ENCODE measurements at regions not wholly inside any gene's neighbourhood (a gene's known extent, or its start where the extent isn't known, plus 50 kb on each side); places are given as distances from the start of the nearest gene placed in this dataset.
A peak's percentile ranks its signal among the peaks of the same experiment; 100 is the strongest.

DNA sequence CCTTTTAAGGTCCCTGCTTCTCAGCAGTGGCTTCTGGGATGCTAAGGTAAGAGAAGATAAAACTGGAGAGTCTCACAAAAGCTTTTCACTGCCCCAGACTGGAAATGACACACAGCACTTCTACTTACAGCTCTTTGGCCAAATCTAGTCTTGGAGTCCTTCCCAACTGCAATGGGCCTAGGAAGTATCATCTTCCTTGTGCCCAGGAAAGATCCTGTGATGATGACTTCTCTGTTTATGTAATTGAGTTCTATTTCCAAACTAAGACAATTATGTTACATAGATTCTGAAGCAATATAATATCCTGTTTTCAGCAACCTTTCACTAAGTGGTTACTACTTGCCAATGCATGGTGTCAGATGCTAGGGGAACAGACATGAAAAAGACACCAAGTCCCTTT, 234.1 kb downstream of the PTEN start:
- FAIRE-seq (no peak), DNase-seq (ENCODE audit: insufficient read length, low spot score) (no peak)
- no peak for TF ChIP-seq PAX5 (IDR thresholded peaks at IDR 0.05; ENCODE audit: insufficient read depth, low read length, severe bottlenecking)
- no peak for TF ChIP-seq POLR2A (IDR thresholded peaks at IDR 0.05; ENCODE audit: low read depth, low read length)
- TF ChIP-seq POU2F2 (IDR thresholded peaks at IDR 0.05; ENCODE audit: low read depth, low read length): no peak
- no peak for TF ChIP-seq TAF1 (IDR thresholded peaks at IDR 0.05; ENCODE audit: low read depth, low read length)
- no peak for TF ChIP-seq POLR2AphosphoS5 (IDR thresholded peaks at IDR 0.05; ENCODE audit: low read depth, low read length)
- TF ChIP-seq SPI1 (IDR thresholded peaks at IDR 0.05; ENCODE audit: low read depth, low read length): no peak

GRCh38 chr10:88100281-88100680, 236.9 kb downstream of the PTEN start:
- TF ChIP-seq POLR2AphosphoS5 (IDR thresholded peaks at IDR 0.05; ENCODE audit: low read depth, low read length) (no peak), TAF1 (IDR thresholded peaks at IDR 0.05; ENCODE audit: low read depth, low read length) (no peak), SPI1 (IDR thresholded peaks at IDR 0.05; ENCODE audit: low read depth, low read length) (no peak), PAX5 (IDR thresholded peaks at IDR 0.05; ENCODE audit: insufficient read depth, low read length, severe bottlenecking) (no peak), POU2F2 (IDR thresholded peaks at IDR 0.05; ENCODE audit: low read depth, low read length) (no peak), POLR2A (IDR thresholded peaks at IDR 0.05; ENCODE audit: low read depth, low read length) (no peak)
- DNase-seq (ENCODE audit: insufficient read length, low spot score) (no peak), FAIRE-seq (no peak)

DNA sequence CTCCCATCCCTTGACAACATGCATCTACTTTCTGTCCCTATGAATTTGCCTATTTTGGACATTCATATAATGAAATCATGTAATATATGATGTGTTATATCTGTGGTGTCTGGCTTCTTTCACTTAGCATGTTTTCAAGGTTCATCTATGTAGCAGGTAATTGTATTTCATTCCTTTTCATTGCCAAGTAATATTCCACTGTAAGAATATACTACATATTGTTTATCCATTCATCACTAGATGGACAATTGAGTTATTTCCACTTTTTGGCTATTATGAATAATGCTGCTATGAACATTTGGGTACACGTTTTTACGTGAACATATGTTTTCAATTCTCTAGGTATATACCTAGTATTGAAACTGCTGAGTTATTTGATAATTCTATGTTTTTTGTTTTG, 238.2 kb downstream of the PTEN start:
- DNase-seq (ENCODE audit: insufficient read length, low spot score) (no peak), FAIRE-seq (peak; percentile 5)
- TF ChIP-seq POLR2A (IDR thresholded peaks at IDR 0.05; ENCODE audit: low read depth, low read length) (no peak), POLR2AphosphoS5 (IDR thresholded peaks at IDR 0.05; ENCODE audit: low read depth, low read length) (no peak), PAX5 (IDR thresholded peaks at IDR 0.05; ENCODE audit: insufficient read depth, low read length, severe bottlenecking) (no peak), POU2F2 (IDR thresholded peaks at IDR 0.05; ENCODE audit: low read depth, low read length) (no peak), SPI1 (IDR thresholded peaks at IDR 0.05; ENCODE audit: low read depth, low read length) (no peak), TAF1 (IDR thresholded peaks at IDR 0.05; ENCODE audit: low read depth, low read length) (no peak)

- DNase-seq (ENCODE audit: insufficient read length, low spot score): no peak
- TF ChIP-seq TAF1 (IDR thresholded peaks at IDR 0.05; ENCODE audit: low read depth, low read length): no peak
- TF ChIP-seq POU2F2 (IDR thresholded peaks at IDR 0.05; ENCODE audit: low read depth, low read length): no peak
- TF ChIP-seq PAX5 (IDR thresholded peaks at IDR 0.05; ENCODE audit: insufficient read depth, low read length, severe bottlenecking): no peak
- TF ChIP-seq POLR2AphosphoS5 (IDR thresholded peaks at IDR 0.05; ENCODE audit: low read depth, low read length): no peak
- no peak for TF ChIP-seq POLR2A (IDR thresholded peaks at IDR 0.05; ENCODE audit: low read depth, low read length)
- no peak for TF ChIP-seq SPI1 (IDR thresholded peaks at IDR 0.05; ENCODE audit: low read depth, low read length)
- no peak for FAIRE-seq
Observed at GRCh38 chr10:88103576-88103975, 240.2 kb downstream of the PTEN start.

- DNase-seq (ENCODE audit: insufficient read length, low spot score) (no peak), FAIRE-seq (no peak)
- TF ChIP-seq SPI1 (IDR thresholded peaks at IDR 0.05; ENCODE audit: low read depth, low read length) (no peak), PAX5 (IDR thresholded peaks at IDR 0.05; ENCODE audit: insufficient read depth, low read length, severe bottlenecking) (no peak), POU2F2 (IDR thresholded peaks at IDR 0.05; ENCODE audit: low read depth, low read length) (no peak), TAF1 (IDR thresholded peaks at IDR 0.05; ENCODE audit: low read depth, low read length) (no peak), POLR2A (IDR thresholded peaks at IDR 0.05; ENCODE audit: low read depth, low read length) (no peak), POLR2AphosphoS5 (IDR thresholded peaks at IDR 0.05; ENCODE audit: low read depth, low read length) (no peak)
Observed at GRCh38 chr10:88104223-88104622, 240.8 kb downstream of the PTEN start.

DNA sequence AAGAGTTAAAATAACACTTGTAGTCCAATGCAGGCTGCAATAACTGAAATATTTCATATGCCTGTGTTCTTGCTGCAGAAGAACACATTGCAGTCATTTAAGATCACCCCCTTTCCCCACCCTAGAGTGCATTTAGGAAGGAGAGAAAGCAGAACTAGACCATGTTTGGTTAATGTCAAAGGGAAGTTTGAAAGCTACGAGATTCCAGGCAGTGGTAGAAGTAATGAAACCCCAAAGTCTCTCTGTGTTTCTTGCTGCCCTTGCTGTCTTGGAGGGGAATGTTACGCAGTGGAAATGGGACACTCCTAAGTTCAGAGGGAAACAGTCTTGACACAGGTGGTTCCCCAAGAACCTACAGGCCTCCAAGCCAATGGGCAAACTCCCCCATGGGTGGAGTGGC, 242.9 kb downstream of the PTEN start:
- no peak for DNase-seq (ENCODE audit: insufficient read length, low spot score)

DNA sequence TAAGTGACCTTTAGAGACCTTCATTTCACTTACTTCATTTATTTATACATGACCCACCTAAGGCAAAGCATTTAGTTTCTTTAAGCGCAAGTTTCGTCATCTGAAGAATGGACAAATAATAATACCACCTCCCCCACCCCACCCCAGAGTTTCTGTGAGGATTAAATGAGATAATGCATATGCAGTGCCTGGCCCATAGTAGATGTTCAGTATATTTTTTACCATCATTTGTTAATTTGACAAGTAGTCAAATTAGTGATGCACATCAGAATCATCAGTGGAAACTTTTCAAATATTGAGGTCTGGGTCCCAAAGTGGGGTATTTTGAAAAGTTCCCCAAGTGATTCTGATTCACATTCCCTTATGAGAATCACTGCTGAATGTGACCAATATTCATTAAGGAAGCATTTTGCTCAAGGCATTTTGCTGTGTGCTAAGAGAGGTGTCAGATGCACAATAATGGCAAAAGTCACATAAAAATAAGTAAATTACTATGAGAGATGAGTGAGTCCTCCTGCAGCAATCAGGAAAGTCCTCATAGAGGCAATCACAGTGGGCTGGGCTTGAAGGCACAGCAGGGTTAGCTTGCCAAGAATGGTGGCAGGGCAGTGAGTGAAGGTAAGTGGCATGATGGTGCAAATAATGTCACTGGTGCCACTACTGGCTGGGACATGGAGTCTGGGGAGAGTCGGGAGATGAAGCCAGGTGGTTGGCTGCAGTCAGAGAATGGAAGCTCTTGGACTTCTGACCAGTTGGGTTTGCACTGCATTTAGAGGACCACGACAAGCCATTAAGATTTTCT, 244.1 kb downstream of the PTEN start:
- no peak for TF ChIP-seq TAF1 (IDR thresholded peaks at IDR 0.05; ENCODE audit: low read depth, low read length)
- TF ChIP-seq POLR2AphosphoS5 (IDR thresholded peaks at IDR 0.05; ENCODE audit: low read depth, low read length): no peak
- no peak for TF ChIP-seq POLR2A (IDR thresholded peaks at IDR 0.05; ENCODE audit: low read depth, low read length)
- TF ChIP-seq SPI1 (IDR thresholded peaks at IDR 0.05; ENCODE audit: low read depth, low read length): no peak
- no peak for TF ChIP-seq PAX5 (IDR thresholded peaks at IDR 0.05; ENCODE audit: insufficient read depth, low read length, severe bottlenecking)
- no peak for TF ChIP-seq POU2F2 (IDR thresholded peaks at IDR 0.05; ENCODE audit: low read depth, low read length)
- FAIRE-seq: peak; percentile 69
- DNase-seq (ENCODE audit: insufficient read length, low spot score): no peak

More for the DNA sequence above, 242.9 kb downstream of the PTEN start:
- FAIRE-seq: peak; percentile 94
- TF ChIP-seq TAF1 (IDR thresholded peaks at IDR 0.05; ENCODE audit: low read depth, low read length): no peak
- TF ChIP-seq POU2F2 (IDR thresholded peaks at IDR 0.05; ENCODE audit: low read depth, low read length): no peak
- peak; percentile 64 for TF ChIP-seq SPI1 (IDR thresholded peaks at IDR 0.05; ENCODE audit: low read depth, low read length)
- TF ChIP-seq POLR2A (IDR thresholded peaks at IDR 0.05; ENCODE audit: low read depth, low read length): no peak
- no peak for TF ChIP-seq PAX5 (IDR thresholded peaks at IDR 0.05; ENCODE audit: insufficient read depth, low read length, severe bottlenecking)

DNA sequence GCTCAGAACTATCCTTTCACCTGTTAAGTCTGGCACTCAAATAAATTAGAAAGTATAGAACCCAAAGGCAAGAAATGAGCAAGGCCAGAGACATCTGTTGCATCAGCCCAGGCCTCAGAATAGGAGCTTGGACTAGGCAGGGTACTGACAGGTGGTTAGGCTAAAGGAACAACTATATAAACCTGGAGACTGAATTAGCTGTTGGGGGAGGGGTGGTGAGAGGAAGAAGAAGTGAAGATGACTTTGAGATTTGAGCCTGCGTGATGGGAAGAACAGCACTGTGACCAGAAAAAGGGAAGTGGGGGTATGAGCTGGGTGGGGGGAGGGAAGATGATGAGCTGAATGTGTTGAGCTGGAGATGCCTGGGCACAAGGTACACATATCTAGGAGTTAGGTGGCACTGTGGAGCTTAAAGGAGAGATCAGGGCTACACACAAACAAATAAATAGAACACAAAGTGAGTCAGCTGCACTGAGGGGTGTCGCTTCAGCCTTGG, 244.7 kb downstream of the PTEN start:
- TF ChIP-seq POLR2A (IDR thresholded peaks at IDR 0.05; ENCODE audit: low read depth, low read length): no peak
- peak; percentile 98 for TF ChIP-seq SPI1 (IDR thresholded peaks at IDR 0.05; ENCODE audit: low read depth, low read length)
- DNase-seq (ENCODE audit: insufficient read length, low spot score) (no peak), FAIRE-seq (peak; percentile 95)

GRCh38 chr10:88110355-88110754, 246.9 kb downstream of the PTEN start:
- FAIRE-seq (peak; percentile 87), DNase-seq (ENCODE audit: insufficient read length, low spot score) (no peak)
- no peak for TF ChIP-seq POLR2AphosphoS5 (IDR thresholded peaks at IDR 0.05; ENCODE audit: low read depth, low read length)
- TF ChIP-seq SPI1 (IDR thresholded peaks at IDR 0.05; ENCODE audit: low read depth, low read length): peak; percentile 35; the same call in 1 of the 2 replicates

GRCh38 chr10:88110822-88111221, 247.4 kb downstream of the PTEN start:
- FAIRE-seq (no peak), DNase-seq (ENCODE audit: insufficient read length, low spot score) (no peak)
- no peak for TF ChIP-seq PAX5 (IDR thresholded peaks at IDR 0.05; ENCODE audit: insufficient read depth, low read length, severe bottlenecking)
- 0 out of 2 replicates have a peak, but pooled peaks have one; percentile 31 for TF ChIP-seq POLR2AphosphoS5 (IDR thresholded peaks at IDR 0.05; ENCODE audit: low read depth, low read length)

Measured in GM12891 (cell line).